Cardiac fibroblast (primary cell): ENCODE measurements at regions not wholly inside any gene's neighbourhood (a gene's known extent, or its start where the extent isn't known, plus 50 kb on each side); places are given as distances from the start of the nearest gene placed in this dataset.

ENCODE experiments used
- DNase-seq, 2 donors: peaks; one replicate each; pipeline versions ENCODE4 v3.0.0 to v3.0.0-alpha.2; 2010; ENCODE audit warnings: low read depth in 2 of 2
- H3K4me3 ChIP-seq, 2 donors: replicated peaks in 1 of 2; 1 replicate in 1 of 2; 2 replicates in 1 of 2; pipeline ENCODE4 v1.5.1; 2011; ENCODE audit warnings: low read depth in 2 of 2, low read length in 2 of 2, mild to moderate bottlenecking in 2 of 2, moderate library complexity in 1 of 2
- TF ChIP-seq, protein P1 (sequence below): IDR thresholded peaks from one replicate; pipeline ENCODE4 v1.5.1; 2011; ENCODE audit warnings: low read depth, mild to moderate bottlenecking, low read length, inconsistent platforms

DNA sequence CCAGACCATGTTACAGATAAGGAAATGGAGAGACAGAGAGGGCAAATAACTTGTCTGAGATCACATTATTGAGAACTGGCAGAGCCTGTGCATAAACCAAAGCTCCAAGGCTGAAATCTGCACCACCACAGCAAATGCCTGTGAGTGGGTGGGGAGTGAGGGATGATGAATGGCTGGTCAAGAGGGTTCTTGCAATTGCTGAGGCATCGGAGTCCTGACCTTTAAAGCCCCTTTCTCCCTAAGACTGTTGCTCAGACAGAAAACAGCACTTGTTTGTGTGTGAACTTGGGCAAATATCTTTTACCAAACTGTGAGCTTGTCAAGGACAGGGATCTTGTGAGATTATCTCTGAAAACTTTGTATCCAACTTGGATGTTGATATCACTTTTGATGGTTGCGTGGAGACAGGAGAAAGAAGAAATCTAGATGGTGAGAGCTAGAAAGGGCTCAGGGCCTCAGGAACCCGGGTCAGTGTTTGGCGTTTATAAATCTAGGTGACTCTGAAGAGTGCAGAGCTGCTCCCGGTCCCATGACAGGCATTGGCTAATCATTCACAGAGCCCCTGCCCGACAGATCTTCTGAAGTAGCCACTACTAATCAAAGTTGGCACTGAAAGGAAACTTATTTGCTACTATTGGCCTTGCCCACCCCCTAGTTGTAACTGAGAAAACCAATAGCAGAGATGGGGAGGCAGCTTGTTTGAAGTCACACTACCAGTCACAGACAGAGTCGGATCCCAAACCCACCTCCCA, 122.3 kb downstream of the FOXD2 start:
- TF ChIP-seq, protein P1, sequence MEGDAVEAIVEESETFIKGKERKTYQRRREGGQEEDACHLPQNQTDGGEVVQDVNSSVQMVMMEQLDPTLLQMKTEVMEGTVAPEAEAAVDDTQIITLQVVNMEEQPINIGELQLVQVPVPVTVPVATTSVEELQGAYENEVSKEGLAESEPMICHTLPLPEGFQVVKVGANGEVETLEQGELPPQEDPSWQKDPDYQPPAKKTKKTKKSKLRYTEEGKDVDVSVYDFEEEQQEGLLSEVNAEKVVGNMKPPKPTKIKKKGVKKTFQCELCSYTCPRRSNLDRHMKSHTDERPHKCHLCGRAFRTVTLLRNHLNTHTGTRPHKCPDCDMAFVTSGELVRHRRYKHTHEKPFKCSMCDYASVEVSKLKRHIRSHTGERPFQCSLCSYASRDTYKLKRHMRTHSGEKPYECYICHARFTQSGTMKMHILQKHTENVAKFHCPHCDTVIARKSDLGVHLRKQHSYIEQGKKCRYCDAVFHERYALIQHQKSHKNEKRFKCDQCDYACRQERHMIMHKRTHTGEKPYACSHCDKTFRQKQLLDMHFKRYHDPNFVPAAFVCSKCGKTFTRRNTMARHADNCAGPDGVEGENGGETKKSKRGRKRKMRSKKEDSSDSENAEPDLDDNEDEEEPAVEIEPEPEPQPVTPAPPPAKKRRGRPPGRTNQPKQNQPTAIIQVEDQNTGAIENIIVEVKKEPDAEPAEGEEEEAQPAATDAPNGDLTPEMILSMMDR = no peak
- H3K4me3 ChIP-seq = no peak overlapping the region

DNA sequence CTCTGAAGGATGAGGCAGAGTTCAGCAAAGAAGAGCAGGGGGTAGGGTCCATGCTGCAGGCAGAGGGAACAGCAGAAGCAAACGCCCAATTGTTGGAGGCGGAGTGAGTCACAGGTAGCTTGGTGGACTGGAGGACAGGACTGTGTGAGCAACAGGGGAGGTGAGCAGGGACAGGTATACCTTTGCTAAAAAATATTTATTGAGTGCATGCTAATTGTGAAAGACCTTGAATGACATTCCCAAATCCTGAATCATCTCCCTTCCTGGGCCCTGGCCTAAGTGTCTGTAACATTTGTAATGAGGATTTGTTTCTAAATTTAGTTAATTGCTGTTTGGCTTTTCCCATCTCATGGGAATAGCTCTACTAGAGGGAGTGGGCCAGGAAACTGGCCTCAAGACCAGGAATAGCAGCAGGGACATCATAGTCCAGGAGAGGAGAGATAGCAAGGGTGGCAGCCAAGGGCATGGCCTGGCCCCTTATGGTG, 123.7 kb downstream of the FOXD2 start:
- TF ChIP-seq, protein P1 = no peak
- DNase-seq = no peak
- H3K4me3 ChIP-seq = no peak overlapping the region

More for the DNA sequence above, 122.3 kb downstream of the FOXD2 start:
- DNase-seq = no peak

DNA sequence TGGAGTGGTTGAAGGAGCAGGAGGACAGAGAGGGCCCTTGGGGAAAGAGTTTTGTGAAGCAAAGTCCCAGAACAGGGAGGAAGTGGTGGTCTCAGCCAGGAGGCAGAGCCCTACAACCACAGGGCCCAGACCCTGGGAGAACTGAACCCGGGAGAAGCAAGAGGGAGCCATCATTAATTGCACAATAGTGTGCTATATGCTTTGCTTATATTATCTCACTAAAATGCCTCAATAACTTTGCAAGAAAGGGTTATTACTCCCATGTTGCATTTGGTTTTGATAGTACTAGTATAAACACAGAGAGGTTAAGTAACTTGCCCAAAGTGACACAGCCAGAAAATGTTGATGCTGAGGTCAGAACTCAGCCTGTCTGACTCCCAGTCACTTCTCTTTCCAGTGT, 124.3 kb downstream of the FOXD2 start:
- TF ChIP-seq, protein P1 = no peak
- H3K4me3 ChIP-seq = no peak overlapping the region
- no peak for DNase-seq

DNA sequence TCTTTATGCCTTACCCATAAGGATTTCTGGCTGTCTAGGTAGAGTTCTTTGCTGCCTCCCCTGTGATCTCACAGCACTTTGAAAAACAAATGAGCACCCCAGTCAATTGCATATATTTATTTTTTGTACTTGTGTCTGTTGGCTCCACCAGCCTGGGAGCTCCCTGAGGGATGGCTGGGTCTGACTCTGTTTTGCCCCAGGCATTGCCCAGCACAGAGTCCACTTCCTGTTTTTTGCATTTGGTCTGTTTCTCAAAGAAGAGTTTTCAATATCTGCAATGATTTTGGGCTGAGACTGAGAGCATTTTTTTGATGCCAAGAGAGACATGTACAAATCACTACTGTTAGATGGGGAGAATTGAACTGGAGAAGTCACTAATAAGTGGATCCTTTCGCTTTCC, 125.0 kb downstream of the FOXD2 start:
- TF ChIP-seq, protein P1 = no peak
- no peak for DNase-seq
- no peak overlapping the region for H3K4me3 ChIP-seq

DNA sequence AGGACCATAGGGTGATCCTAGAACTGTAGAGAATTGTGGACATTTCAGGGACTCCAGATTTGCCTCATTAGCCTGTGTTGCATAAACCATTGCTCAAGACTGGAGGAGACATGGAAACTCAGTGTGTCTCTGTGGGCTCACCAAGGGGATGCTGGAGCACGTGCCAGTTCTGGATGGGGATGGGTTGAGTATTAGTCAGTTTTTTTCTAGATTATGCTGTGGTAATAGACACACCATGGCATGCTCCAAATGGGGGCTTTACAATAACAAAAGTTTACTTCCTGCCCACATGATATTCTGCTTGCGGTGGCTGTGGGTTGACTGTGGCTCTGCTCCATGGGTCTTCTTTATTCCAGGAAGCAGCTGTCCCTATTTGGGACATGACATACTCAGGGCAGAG, 125.4 kb downstream of the FOXD2 start:
- TF ChIP-seq, protein P1 = no peak
- H3K4me3 ChIP-seq = no peak overlapping the region
- DNase-seq = no peak

DNA sequence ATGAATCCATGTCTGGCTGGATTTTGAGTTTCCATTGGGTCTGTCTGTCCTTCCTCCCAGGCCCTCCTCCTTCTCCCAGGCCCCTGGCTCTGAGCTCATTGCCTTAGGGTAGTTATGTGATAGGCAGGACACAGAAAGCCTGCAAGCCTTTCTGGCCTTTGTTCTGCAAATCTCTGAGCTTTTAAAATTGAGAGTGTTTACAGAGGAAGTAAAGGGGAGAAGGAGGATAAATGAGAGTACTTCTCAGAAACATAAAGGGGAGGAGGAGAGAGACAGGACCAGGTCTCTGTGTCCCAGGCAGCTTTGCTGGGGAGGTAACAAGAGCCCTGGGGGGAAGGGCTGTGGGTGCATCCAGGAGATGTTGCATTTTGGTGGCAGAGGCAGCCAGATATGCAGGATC, 126.7 kb downstream of the FOXD2 start:
- TF ChIP-seq, protein P1 = no peak
- no peak for DNase-seq
- H3K4me3 ChIP-seq = no peak overlapping the region
